Iris pigment epithelial cell (primary cell): ENCODE measurements at regions not wholly inside any gene's neighbourhood (a gene's known extent, or its start where the extent isn't known, plus 50 kb on each side); places are given as distances from the start of the nearest gene placed in this dataset.
A peak's percentile ranks its signal among the peaks of the same experiment; 100 is the strongest.
"Not testable (repeated sequence)": the region's sequence is repeated elsewhere in the genome, so short reads cannot be mapped to it uniquely, and the experiment has no call there.

Source experiments
- DNase-seq: peaks from one replicate; pipeline ENCODE4 v3.0.0-alpha.2; 2011; ENCODE audit warnings: low read depth

DNA sequence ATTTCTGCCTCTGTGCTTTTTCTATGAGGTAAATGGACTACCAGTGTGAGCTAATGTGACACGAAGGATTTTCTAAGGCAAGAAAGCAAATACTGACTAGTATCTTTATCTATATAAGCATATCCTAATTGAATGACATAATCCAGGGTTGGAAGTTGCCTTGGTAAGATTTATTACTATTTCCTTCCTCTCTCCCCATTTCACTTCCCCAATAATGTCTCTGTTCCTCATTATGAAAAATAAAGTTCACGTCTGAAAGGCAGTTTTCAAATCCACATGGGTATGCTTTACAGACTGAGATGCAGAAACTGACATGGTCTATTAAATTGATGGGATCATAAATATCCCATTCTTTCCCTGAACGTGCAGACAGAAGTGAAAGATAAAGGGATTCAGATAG, 86.0 kb downstream of the DTWD1 start:
- DNase-seq = no peak

DNA sequence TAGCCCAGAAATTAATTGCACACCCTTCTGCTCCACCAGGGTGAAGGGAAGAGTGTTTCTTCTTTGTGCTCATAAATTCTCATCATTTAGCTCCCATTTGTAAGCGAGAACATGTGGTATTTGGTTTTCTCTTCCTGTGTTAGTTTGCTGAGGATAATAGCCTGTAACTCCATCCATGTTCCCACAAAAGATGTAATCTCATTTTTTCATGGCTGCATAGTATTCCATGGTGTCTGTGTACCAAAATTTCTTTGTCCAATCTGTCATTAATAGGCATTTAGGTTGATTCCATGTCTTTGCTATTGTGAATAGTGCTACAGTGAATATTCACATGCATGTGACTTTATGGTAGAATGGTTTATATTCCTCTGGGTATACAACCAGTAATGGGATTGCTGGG, 86.8 kb downstream of the DTWD1 start:
- DNase-seq = no peak

DNA sequence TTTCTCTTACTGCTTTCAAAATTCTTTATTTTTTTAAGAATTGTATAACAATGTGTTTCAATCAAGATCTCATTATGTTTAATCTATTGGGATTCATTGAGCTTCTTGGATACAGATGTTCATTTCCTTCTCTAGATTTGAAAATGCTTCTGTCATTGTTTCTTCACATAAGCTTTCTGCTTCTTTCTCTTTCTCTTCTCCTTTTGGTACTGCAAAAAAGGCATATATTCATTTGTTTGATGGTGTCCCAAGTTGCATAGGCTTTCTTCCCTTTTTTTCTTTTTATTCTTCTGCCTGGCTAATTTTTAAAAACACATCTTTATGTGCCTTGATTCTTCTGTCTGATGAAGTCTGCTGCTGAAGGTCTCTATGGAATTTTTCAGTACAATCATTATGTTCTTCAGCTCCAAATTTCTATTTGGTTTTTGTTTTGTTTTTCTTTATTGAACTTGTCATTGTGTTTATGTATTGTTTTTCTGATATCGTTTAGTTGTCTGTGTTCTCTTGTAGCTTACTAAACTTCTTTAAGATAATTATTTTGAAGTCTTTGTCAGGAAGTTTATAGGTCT, 88.9 kb downstream of the DTWD1 start:
- no peak for DNase-seq

DNA sequence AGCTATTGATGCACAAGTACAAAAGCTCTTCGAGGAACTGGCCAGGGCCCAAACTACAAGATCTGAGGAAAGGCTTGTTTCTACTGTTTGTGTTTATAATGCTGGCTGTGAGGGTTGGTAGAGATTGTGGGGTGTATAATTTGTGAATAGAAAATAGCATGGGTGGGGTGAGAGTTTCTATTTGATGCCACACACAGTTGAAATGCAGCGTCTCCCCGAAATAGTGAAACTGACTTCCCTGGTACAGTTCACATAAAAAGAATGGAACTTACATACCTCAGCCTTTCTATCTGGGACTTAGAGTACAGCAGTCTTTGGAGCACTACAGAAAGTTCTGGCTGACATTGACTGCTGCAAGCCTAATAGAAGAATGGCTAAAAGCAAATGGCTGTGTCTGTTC, 91.3 kb downstream of the DTWD1 start:
- no peak for DNase-seq

DNA sequence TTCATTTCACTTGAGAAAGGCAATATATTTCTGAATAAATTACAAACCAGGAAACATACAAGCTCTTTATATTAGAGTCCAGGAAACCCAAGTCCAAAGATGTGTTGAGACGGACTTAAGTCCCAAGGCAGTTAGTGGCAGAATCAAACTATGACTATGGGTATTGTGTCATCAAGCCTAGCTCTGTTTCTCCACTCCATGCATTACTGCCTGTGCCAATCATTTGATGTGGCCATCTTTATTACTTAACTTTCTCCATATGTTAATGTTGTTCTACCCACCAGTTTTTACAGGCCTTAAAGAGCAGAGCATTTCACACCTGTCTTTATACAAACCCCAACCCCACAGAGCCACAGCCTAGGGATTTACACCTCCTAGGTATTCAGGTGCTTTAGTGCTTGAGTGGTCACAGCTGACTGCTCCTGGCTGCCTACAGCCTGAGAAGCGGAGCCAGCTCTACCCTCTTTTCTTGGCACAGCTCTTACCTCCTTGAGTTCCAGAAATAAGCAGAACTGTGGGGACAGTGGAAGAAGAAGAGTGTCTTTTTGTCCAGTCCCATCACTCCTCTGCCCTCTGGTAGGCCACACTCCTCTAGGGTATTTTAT, 92.1 kb downstream of the DTWD1 start:
- no peak for DNase-seq

DNA sequence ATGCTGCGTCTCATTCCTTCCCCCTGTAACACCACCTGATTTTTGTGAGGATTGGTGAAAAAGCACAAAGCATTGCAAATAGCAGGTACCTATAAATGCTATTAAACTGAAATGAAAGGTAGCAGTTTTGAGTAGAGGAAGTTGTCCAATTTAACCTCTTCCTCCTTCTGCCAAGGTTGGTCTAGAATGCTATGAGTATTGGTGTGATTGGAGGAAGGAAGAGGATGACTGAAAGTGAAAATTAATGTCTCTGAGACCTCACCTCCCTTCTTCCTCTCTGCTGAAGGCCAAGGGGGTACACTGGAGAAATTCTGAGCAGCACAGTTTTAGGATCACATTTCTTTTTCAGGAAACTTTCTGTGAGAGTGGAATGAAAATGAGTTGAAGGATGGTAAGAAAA, 94.4 kb downstream of the DTWD1 start:
- DNase-seq = no peak

DNA sequence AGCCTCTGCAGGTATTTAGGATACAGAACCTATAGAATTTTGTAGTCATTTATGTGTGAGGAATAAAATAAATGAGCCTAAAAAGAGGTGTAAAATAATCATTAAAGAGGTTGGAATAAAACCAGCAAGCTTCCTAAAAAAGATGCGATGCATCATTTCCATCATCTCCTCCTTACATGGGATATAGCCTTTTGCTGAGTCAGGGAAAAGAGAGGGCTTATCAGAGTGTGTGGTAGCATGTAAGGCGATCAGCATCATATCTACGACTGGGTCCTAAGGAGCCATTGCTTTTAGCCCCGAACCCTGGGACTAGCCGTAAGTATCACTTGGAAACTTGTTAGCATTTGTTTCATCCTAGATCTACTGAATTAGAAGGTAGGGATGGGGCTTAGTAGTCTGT, 94.9 kb downstream of the DTWD1 start:
- no peak for DNase-seq

DNA sequence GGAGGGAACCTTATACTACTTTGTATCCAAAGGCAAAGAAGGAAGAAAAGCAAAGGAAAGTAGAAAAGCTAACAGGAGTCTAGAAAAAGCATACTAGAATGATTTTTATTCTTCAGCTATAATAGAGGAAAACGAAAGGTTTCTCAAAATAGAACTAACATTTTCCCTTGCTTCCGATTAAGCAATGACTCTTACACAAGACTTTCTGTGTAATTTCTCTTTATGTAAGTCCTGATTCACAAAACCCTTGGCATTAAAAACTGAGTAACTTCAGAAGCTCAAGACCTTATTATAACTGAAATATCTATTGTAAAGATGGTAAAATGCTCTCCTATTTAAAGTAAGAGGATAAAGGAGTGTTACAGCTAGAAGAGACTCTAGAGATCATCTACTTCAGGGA, 97.4 kb downstream of the DTWD1 start:
- peak; percentile 81 for DNase-seq

DNA sequence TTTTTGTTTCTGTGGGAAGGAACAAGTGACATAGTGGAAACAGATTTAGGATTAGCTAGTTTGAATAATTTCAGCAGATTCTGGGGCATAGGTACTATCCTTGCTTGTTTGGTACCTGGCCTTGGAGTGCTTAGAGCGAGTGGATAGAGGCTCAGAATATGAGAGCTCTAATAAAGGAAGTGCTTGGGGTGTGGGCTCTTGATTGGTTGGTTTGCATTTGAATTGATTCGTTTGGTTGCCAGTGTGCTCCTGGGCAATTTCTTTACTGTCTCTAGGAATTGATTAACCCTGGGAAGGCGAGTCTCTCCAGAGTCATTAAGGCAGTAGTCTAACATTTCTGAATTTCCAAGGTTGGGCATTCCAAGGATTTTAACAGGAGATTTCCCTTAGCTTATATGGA, 98.0 kb downstream of the DTWD1 start:
- no peak for DNase-seq

DNA sequence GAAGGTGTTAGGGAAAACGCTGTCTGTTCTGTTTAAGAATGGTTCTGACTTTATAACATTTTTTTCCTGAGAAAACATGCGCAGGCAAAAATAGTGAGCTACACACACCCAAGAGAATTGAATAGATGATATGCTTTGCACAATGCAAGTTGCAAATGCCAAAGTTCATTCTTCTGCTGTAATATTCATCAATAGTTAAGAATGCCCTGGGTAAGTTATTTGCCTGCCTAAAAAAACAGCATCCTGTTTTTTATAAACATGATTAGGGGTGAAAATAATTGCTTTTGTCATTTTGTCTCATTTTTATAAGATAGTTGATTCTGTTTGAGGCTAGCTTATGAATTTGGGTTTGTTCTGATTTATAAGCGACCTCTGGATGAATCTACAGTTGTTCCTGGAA, 99.4 kb downstream of the DTWD1 start:
- DNase-seq = no peak

DNA sequence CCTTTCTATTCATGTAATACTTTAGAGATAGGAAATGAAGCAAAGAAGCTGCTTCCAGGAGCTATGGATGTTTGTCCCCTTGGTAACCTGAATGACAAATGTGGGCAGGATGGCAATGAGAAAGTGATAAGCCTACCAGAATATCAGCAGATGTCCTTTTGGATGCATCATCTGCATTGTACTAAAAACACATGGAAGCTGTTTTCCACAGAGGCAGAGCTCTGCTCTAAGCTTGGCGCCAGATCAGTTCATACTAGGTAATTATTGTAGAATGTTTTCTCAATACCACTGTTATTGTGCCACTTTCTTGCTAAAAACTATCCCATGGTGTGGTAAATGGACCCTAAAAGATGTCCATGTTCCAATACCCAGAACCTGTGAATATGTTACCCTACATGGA, 100.2 kb downstream of the DTWD1 start:
- DNase-seq = no peak

DNA sequence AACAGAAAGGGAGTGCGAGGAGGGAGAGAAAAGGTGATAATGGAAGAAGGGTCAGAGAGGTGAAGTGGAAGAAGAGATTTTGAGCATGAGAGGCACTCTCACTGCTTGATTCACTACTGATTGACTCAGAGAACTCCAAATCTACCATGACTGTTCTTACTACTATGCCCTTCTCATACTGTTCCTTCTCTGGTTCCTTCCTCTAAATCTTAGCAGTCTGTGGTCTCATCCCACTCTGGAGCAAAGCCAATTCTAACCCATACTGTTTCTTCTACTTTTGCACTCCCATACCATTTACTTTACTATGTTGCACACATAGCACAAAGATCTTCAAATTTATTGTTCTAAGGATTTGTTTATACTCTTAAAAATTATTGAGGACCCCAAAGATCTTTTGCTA, 100.8 kb downstream of the DTWD1 start:
- no peak for DNase-seq

DNA sequence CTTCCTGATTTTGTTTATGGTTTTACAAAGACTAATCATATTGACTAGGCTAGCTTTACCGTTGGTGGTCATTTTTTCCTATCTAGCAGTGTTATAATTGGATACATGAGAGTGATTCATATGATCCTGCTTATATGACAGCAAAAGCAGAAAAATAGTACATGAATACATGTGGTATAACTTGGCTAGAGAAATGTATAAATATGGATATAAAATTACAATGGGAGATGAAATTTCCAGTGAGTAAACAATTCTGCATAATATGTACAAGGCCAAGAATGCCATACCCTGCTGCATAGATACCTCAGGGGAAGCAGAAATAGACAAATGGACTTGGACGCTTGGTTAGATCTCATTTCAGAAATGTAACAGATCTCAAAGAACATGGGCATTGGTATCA, 103.1 kb downstream of the DTWD1 start:
- DNase-seq = no peak

DNA sequence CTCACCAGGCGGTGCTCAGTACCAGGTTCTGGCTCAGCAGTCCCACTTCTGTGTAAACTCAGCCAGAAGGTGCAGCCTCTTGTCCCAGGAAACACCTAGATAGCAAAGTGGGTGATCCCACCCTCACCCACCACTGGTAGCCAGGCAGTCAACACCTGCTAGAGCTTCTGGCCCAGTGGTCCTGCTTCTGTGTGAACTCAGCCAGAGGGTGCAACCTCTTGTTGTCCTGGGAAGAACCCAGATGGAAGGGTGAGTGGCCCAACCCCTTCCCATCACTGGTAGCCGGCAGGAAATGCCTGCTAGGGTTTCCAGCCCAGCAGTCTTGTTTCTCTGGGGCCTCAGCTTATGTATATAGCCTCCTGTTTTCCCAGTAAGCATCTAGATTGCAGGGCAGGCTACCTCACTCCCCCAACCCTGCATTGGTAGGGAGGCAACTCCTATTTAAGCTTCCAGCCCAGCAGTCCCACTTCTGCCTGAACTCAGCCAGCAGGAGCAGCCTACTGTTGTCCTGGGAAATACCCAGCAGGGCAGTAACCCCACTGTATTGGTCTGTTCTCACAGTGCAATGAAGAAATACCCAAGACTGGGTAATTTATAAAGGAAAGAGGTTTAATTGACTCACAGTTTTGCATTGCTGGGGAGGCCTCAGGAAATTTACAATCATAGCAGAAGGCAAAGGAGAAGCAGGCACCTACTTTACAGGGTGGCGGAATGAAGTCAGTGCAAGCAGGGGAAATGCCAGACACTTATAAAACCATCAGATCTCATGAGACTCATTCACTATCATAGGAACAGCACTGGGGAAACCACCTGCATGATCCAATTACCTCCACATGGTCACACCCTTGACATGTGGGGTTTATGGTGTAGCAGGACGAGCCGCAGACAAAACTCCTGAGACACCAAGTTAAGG, 110.6 kb downstream of the DTWD1 start:
- peak; percentile 23 for DNase-seq

DNA sequence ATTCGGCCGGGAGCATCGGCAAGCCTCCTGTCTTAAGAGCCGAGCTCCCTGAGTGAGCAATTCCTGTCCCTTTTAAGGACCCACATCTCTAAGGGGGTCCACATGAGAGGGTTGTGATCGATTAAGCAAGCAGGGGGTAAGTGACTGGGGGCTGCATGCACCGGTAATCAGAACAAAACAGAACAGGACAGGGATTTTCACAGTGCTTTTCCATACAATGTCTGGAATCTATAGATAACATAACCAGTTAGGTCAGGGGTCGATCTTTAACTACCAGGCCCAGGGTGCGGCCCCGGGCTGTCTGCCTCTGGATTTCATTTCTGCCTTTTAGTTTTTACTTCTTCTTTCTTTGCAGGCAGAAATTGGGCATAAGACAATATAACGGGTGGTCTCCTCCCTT, 111.3 kb downstream of the DTWD1 start:
- not testable (repeated sequence) for DNase-seq

DNA sequence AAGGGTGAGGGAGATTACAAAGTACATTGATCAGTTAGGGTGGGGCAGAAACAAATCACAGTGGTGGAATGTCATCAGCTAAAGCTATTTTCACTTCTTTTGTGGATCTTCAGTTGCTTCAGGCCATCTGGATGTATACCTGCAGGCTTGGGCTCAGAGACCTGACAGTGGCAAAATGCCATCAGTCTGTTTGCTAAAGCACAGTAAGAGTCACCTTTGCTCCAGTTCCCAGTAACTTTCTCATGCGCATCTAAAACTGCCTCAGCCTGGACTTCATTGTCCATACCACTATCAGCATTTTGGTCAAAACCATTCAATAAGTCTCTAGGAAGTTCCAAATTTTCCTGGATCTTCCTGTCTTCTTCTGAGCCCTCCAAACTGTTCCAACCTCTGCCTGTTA, 113.2 kb downstream of the DTWD1 start:
- not testable (repeated sequence) for DNase-seq

DNA sequence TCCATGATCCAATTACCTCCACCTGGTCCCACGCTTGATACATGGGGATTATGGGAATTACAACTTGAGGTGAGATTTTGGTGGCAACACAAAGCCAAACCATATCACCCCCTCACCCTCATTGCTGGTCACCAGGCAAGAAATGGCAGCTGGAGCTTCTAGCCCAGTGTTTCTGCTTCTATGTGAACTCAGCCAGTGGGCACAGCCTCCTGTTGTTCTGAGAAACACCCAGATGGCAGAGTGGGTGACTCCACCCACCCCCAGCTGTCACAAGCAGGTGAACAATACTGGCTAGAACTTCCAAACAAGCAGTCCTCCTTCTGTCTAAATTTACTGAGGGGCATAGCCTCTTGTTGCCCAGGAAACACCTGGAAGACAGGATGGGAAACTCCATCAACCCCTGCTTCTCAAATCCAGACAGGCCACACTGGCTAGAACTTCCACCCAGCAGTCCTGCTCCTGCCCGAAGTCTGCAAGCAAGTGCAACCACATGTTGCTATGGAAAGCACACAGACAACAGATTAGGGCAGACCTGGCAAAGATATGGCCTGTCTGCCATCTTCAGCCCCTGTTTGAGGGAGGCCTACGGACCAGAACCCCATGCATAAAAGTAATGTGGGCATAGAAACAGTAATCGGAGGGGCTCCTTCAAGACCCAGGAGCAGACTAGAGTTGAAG, 114.1 kb downstream of the DTWD1 start:
- DNase-seq = no peak

DNA sequence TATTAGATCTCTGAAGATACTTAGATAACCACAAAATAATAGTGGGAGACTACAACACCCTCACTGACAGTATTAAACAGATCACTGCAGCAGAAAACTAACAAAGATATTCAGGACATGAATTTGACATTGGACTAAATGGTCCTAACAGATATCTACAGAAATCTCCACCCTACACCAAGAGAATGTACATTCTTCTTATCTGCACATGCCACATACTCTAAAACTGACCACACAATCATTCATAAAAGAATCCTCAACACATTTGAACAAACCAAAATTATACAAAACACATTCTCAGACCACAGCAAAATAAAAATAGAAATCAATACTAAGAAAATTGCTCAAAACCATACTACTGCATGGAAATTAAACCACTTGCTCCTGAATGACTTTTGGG, 116.3 kb downstream of the DTWD1 start:
- DNase-seq = no peak

DNA sequence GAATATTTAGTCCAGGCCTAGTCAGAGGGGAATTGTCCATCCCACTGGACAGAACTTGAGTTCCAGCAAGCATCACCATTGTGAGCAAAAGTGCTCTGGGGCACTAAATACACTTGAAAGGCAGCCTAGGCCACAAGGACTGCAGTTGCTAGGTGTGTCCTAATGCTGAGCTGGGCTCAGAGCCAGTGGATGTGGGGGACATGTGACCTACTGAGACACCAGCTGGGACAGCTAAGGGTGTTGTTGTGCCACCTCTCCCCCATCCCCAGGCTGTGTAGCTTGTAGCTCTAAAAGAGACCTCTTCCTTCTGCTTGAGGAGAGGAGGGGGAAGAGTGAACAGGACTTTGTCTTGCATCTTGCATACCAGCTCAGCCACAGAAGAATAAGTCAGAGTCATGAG, 120.9 kb downstream of the DTWD1 start:
- no peak for DNase-seq

DNA sequence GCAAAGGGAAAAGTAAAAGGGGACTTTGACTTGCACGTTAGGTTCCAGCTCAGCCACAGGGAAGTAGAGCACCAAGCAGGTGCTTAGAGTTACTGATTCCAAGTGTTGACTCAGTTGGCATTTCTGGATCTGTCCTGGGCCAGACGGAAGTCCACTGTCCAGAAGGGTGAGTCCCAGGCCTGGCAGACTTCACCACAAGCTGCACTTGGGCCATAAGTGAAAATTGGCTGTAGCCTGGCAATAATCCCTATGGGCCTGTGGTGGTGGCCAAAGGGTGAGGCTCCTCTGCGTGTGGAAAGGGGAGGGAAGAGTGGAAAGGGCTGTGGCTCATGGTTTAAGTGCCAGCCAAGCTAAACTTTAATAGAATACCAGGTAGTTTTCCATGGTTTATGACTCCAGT, 121.5 kb downstream of the DTWD1 start:
- DNase-seq = no peak

DNA sequence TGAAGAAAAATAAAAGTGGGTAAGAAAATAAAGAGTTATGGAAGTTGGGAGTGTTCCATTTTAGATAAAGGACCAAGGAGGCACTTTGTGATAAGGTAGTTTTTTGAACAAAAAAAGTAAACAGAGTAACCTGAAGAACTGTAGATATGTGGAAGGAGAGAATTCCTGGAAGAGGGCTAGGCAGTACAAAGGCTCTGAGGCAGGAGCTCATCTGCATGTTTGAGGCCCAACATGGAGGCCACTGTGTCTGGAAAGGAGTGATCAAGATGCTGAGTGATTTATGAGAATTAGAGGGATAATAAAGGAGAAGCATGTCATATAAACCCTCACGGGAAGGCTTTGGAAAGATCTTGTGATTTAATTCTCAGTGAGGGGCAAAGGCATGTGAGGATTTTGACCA, 126.5 kb downstream of the DTWD1 start:
- no peak for DNase-seq

DNA sequence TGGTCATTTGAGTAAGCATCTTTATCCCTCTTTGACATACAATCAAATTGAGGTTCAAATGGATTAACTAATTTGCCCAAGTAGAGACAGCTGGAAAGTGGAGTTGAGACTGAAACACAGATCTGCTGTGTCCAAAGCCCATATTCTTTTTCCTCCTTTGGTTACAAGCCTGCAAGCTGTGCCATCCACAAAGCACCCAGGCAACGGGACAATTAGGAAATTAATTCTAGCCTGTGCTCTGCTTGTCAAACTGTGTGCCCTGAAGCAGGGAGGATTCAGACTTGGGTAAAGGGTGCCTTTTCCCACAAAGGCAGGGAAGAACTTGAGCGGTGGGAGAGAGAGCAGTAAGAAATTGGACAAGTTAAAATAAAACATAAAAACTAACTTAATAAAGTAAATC, 127.9 kb downstream of the DTWD1 start:
- DNase-seq = no peak

DNA sequence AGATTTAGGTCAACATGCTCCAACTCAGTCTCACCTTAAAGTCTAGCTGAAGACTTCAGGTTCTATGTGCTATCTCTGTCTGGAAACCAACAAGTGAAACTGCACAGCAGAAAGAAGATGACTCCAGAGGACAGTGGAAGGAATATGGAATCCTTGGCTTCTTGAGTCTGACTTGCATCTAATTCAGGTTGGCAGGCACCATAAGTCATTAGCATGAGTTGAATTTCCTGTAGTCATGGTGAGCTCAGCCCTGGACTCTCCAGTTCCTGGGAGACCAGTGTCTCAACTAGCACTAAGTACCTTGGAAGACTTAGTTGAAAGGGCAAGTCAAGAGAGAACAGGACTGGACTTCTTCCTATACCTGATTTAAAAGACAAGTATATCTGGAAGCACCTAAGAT, 129.7 kb downstream of the DTWD1 start:
- no peak for DNase-seq
